Transverse colon (tissue), 4 donors: ENCODE measurements at regions not wholly inside any gene's neighbourhood (a gene's known extent, or its start where the extent isn't known, plus 50 kb on each side); places are given as distances from the start of the nearest gene placed in this dataset.
A peak's percentile ranks its signal among the peaks of the same experiment; 100 is the strongest.
"Not testable (repeated sequence)": the region's sequence is repeated elsewhere in the genome, so short reads cannot be mapped to it uniquely, and the experiment has no call there.

ENCODE experiments used
- DNase-seq: peaks from one replicate; pipeline ENCODE4 v3.0.0-alpha.2; 2019
- H3K27ac ChIP-seq, 4 donors: fragments of 200-600 bp; sonication (generic); 2 replicates each; pipeline ENCODE4 v1.5.1; 2016 to 2018; ENCODE audit warnings: inconsistent platforms in 4 of 4
- H3K27me3 ChIP-seq: fragments of 200-600 bp; sonication (generic); 2 replicates; pipeline ENCODE4 v1.5.1; 2017; ENCODE audit warnings: inconsistent platforms
- H3K36me3 ChIP-seq, 4 donors: fragments of 200-600 bp; sonication (generic); 2 replicates each; pipeline ENCODE4 v1.5.1; 2017 to 2019; ENCODE audit warnings: inconsistent platforms in 4 of 4
- H3K4me1 ChIP-seq, 4 donors: fragments of 200-600 bp; sonication (generic); 2 replicates each; pipeline ENCODE4 v1.5.1; 2017 to 2020; ENCODE audit warnings: inconsistent platforms in 4 of 4
- H3K4me3 ChIP-seq, 4 donors: fragments of 200-600 bp; sonication (generic); 1 replicate in 1 of 4; 2 replicates in 3 of 4; pipeline versions ENCODE4 v1.5.1 to v1.6.1; 2017 to 2019; ENCODE audit warnings: inconsistent platforms in 4 of 4
- H3K9me3 ChIP-seq, 2 donors: fragments of 200-600 bp; sonication (generic); 2 replicates each; pipeline ENCODE4 v1.5.1; 2017 to 2019; ENCODE audit warnings: inconsistent platforms in 2 of 2
- CTCF ChIP-seq, 5 experiments: fragments of 200-600 bp in 3 of 5; fragments of 450-650 bp in 2 of 5; sonication (generic) in 3 of 5; IDR thresholded peaks; 1 replicate in 2 of 5; 2 replicates in 3 of 5; pipeline ENCODE4 v1.5.1; 2016 to 2017; ENCODE audit warnings: antibody characterized with exemption in 5 of 5, inconsistent platforms in 3 of 5, mild to moderate bottlenecking in 2 of 5, moderate library complexity in 1 of 5
- EP300 ChIP-seq: sonication (generic); formaldehyde crosslinking; IDR thresholded peaks from one replicate; pipeline ENCODE4 v1.6.1; 2017; ENCODE audit warnings: antibody characterized with exemption, low read depth
- POLR2A ChIP-seq: fragments of 450-650 bp; IDR thresholded peaks from one replicate; pipeline ENCODE4 v1.6.1; 2016; ENCODE audit warnings: antibody characterized with exemption, mild to moderate bottlenecking, moderate library complexity
- POLR2AphosphoS5 ChIP-seq, 3 donors: sonication (generic); formaldehyde crosslinking; IDR thresholded peaks; one replicate each; pipeline ENCODE4 v1.6.1; 2016; ENCODE audit warnings: antibody characterized with exemption in 3 of 3
- WGBS, 2 donors: methylation state at CpG; one replicate each; pipeline ENCODE4 v1.1.5; 2018; ENCODE audit warnings: low coverage in 1 of 2; 5-methylcytosine and 5-hydroxymethylcytosine counted together
- in situ Hi-C, 4 donors: fragments of 200-750 bp; cut with MboI; loops; one replicate each; pipeline versions ENCODE4 v1.15.0 to v1.15.1; 2017; ENCODE audit warnings: low sequenced_read_pairs in 3 of 4, low pct_ligation_motif_present in 1 of 4, low pct_unique_long_range_greater_than_20kb in 1 of 4
- intact Hi-C: fragments of 100-400 bp; cut with DNase I; formaldehyde crosslinking; loops from one replicate; pipeline ENCODE4 v1.15.1; 2023; ENCODE audit warnings: low total_unique reads

- no peak for TF ChIP-seq CTCF (IDR thresholded peaks at IDR 0.05)
- no peak for TF ChIP-seq POLR2AphosphoS5 (IDR thresholded peaks at IDR 0.05)
- no peak for TF ChIP-seq POLR2A
- no peak for TF ChIP-seq EP300
- Histone ChIP-seq H3K27ac (peak overlapping the region; percentile 87 to 96 (median 93)), H3K27me3 (peaks cover 23% of the 10 kb centered on the region), H3K36me3 (no peaks in the 10 kb centered on the region), H3K4me3 (peak overlapping the region in 3 of 4 donors; percentile 53 to 79 (median 69)), H3K4me1 (peaks cover 0 to 28% (median 12%) of the 10 kb centered on the region in 4 donors), H3K9me3 (no peaks in the 10 kb centered on the region)
- in situ Hi-C loops, result loop anchor here in 1 of 4 donors (25.0 kb wide), 1 partner anchor 902 kb away; a partner anchor contains a TSS
- WGBS, 2 donors, result 11 to 24% methylated on average over 3 of the region's 3 CpGs
- no peak for DNase-seq
- intact Hi-C loops, result loop anchor here (5.0 kb wide), 1 partner anchor 47 kb away; no protein-coding TSS in a partner anchor
Observed at GRCh38 chr6:26235302-26235670, 129.7 kb upstream of the BTN3A2 start.

- intact Hi-C loops, result loop anchor here (5.0 kb wide), 1 partner anchor 43 kb away; no protein-coding TSS in a partner anchor
- DNase-seq, H3K9me3 ChIP-seq, H3K36me3 ChIP-seq, H3K4me3 ChIP-seq: not testable (repeated sequence)
- in situ Hi-C loops, result loop anchor here in 1 of 4 donors (25.0 kb wide), 1 partner anchor 898 kb away; a partner anchor contains a TSS
- Histone ChIP-seq H3K4me1 (peaks cover 0 to 28% (median 6%) of the 10 kb centered on the region in 4 donors), H3K27ac (peak overlapping the region in 2 of 4 donors; percentile 77 to 89), H3K27me3 (peaks cover 13% of the 10 kb centered on the region)
- WGBS, 2 donors, result 96 to 98% methylated on average over 12 to 18 of the region's 18 CpGs
Observed at GRCh38 chr6:26239415-26239814, 125.6 kb upstream of the BTN3A2 start.

- H3K36me3 ChIP-seq, result no peaks in the 10 kb centered on the region
- intact Hi-C loops, result no loop called here
- 41 to 49% methylated on average over 14 to 49 of the region's 49 CpGs for WGBS, 2 donors
- H3K27me3 ChIP-seq, result peaks cover 5% of the 10 kb centered on the region
- peak; percentile 50 for DNase-seq
- TF ChIP-seq CTCF (IDR thresholded peaks at IDR 0.05) (no peak), EP300 (no peak), POLR2A (peak; percentile 92), POLR2AphosphoS5 (IDR thresholded peaks at IDR 0.05) (peak; percentile 35 to 96 (median 82))
- in situ Hi-C loops, result loop anchor here in 1 of 4 donors (25.0 kb wide), 1 partner anchor 897 kb away; a partner anchor contains a TSS
- peak overlapping the region in 3 of 4 donors; percentile 10 to 51 (median 32) for H3K4me3 ChIP-seq
- H3K9me3 ChIP-seq, result no peaks in the 10 kb centered on the region
- peaks cover 0 to 22% (median 6%) of the 10 kb centered on the region in 4 donors for H3K4me1 ChIP-seq
- H3K27ac ChIP-seq, result peak overlapping the region; percentile 72 to 89 (median 78)
Observed at GRCh38 chr6:26240157-26241032, 124.6 kb upstream of the BTN3A2 start.

- in situ Hi-C loops, result loop anchor here in 1 of 4 donors (25.0 kb wide), 1 partner anchor 896 kb away; a partner anchor contains a TSS
- no peaks in the 10 kb centered on the region for H3K9me3 ChIP-seq
- intact Hi-C loops, result no loop called here
- 57 to 70% methylated on average over 1 to 38 of the region's 38 CpGs for WGBS, 2 donors
- H3K4me1 ChIP-seq, result peaks cover 0 to 20% (median 6%) of the 10 kb centered on the region in 4 donors
- no peak for DNase-seq
- peak overlapping the region in 3 of 4 donors; percentile 10 to 51 (median 32) for H3K4me3 ChIP-seq
- no peaks in the 10 kb centered on the region for H3K36me3 ChIP-seq
- peaks cover 4% of the 10 kb centered on the region for H3K27me3 ChIP-seq
- peak overlapping the region; percentile 72 to 89 (median 78) for H3K27ac ChIP-seq
- TF ChIP-seq EP300, result no peak
- TF ChIP-seq POLR2A, result no peak
- TF ChIP-seq CTCF (IDR thresholded peaks at IDR 0.05), result no peak
- TF ChIP-seq POLR2AphosphoS5 (IDR thresholded peaks at IDR 0.05), result no peak
Observed at GRCh38 chr6:26241033-26241895, 123.7 kb upstream of the BTN3A2 start.
